ENCODE measurements at regions not wholly inside any gene's neighbourhood (a gene's known extent, or its start where the extent isn't known, plus 50 kb on each side); places are given as distances from the start of the nearest gene placed in this dataset.

GRCh38 chr12:110972866-110973265 is 52.5 kb upstream of the MYL2 start (continued):
- TF ChIP-seq CHD7 (IDR thresholded peaks at IDR 0.05; ENCODE audit: insufficient replicate concordance, low read length), result no peak
- no peak for TF ChIP-seq USF2 (IDR thresholded peaks at IDR 0.05; ENCODE audit: low read length)
- no peak for TF ChIP-seq SP1 (IDR thresholded peaks at IDR 0.05; ENCODE audit: low read depth, low read length)
- TF ChIP-seq SIRT6 (IDR thresholded peaks at IDR 0.05; ENCODE audit: low read length), result no peak
- no peak for TF ChIP-seq RBBP5 (IDR thresholded peaks at IDR 0.05; ENCODE audit: borderline replicate concordance, low read depth, low read length)
- no peak for TF ChIP-seq RNF2 (IDR thresholded peaks at IDR 0.05; ENCODE audit: borderline replicate concordance, low read depth, low read length, missing control alignments, poor library complexity, severe bottlenecking)
- TF ChIP-seq SUZ12 (IDR thresholded peaks at IDR 0.05; ENCODE audit: low read length), result no peak
- TF ChIP-seq POU5F1 (IDR thresholded peaks at IDR 0.05; ENCODE audit: low read depth, low read length), result no peak
- TF ChIP-seq SRF (IDR thresholded peaks at IDR 0.05; ENCODE audit: low read depth, low read length), result no peak
- TF ChIP-seq SAP30 (IDR thresholded peaks at IDR 0.05; ENCODE audit: insufficient read depth, insufficient replicate concordance, low read length), result no peak
- TF ChIP-seq TAF1 (IDR thresholded peaks at IDR 0.05; ENCODE audit: low read depth, low read length), result no peak
